ENCODE measurements at regions not wholly inside any gene's neighbourhood (a gene's known extent, or its start where the extent isn't known, plus 50 kb on each side); places are given as distances from the start of the nearest gene placed in this dataset.

DNA sequence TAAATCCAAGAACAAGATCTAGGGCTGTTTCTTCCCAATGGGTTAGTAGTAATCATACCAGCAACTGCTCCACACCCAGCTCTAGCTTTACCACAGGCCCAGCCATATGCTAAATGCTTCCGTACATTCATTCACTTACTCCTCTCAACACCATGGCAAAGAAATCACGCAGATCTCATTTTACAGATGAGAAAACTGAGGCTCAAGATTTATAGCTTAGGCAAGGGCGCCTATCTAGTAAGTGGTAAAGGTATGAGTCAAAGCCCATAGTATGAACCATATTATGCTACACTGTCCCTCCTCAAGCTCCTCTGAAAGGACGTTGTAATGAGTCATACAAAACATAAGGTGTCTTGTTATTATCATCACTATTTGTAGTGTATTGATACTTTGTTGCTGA is 82.2 kb downstream of the NIBAN1 start:
- no peak overlapping the region for H3K4me3 ChIP-seq
- DNase-seq (ENCODE audit: extremely low spot score), result no peak
- peaks cover 43 to 62% (median 55%) of the 10 kb centered on the region in 4 donors for H3K4me1 ChIP-seq
- intact Hi-C loops (cut with DNase I), result loop anchor here (5.0 kb wide), 1 partner anchor 80 kb away; the partner anchor contains the start of gene NIBAN1
- TF ChIP-seq EP300 (IDR thresholded peaks at IDR 0.05) (no peak), POLR2A (IDR thresholded peaks at IDR 0.05; ENCODE audit: low read depth) (no peak), POLR2AphosphoS5 (IDR thresholded peaks at IDR 0.05) (no peak)
- TF ChIP-seq, protein P1, sequence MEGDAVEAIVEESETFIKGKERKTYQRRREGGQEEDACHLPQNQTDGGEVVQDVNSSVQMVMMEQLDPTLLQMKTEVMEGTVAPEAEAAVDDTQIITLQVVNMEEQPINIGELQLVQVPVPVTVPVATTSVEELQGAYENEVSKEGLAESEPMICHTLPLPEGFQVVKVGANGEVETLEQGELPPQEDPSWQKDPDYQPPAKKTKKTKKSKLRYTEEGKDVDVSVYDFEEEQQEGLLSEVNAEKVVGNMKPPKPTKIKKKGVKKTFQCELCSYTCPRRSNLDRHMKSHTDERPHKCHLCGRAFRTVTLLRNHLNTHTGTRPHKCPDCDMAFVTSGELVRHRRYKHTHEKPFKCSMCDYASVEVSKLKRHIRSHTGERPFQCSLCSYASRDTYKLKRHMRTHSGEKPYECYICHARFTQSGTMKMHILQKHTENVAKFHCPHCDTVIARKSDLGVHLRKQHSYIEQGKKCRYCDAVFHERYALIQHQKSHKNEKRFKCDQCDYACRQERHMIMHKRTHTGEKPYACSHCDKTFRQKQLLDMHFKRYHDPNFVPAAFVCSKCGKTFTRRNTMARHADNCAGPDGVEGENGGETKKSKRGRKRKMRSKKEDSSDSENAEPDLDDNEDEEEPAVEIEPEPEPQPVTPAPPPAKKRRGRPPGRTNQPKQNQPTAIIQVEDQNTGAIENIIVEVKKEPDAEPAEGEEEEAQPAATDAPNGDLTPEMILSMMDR (IDR thresholded peaks at IDR 0.05), result no peak
- 88% methylated on average over 4 of the region's 4 CpGs for WGBS
- peaks cover 7 to 39% (median 10%) of the 10 kb centered on the region in 4 donors for H3K36me3 ChIP-seq
- H3K27me3 ChIP-seq, result no peaks in the 10 kb centered on the region
- peak overlapping the region; percentile 75 to 89 (median 80) for H3K27ac ChIP-seq (replicated peaks in 1 of 4)
- H3K9me3 ChIP-seq, result no peaks in the 10 kb centered on the region

DNA sequence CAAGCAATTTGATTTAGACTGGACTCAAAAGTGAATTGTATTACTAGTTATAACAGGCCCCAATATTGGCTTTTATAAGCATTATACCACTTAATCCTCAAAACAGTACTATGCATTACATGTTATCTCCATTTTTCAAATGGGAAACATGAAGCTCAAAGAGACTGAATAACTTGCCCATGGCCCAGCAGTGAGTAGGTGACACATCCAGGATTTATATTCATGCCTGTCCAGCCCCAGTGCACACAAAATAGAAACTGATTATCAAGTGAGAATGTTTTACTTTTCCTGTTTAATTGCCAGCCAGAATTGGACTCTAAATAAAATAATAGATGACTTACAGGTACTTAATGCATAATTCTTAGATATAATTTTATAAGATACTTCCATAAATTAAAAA is 82.9 kb downstream of the NIBAN1 start:
- peaks cover 49 to 68% (median 62%) of the 10 kb centered on the region in 4 donors for H3K4me1 ChIP-seq
- peak overlapping the region; percentile 75 to 89 (median 80) for H3K27ac ChIP-seq (replicated peaks in 1 of 4)
- H3K9me3 ChIP-seq, result no peaks in the 10 kb centered on the region
- intact Hi-C loops (cut with DNase I), result loop anchor here (5.0 kb wide), 1 partner anchor 81 kb away; the partner anchor contains the start of gene NIBAN1
- H3K4me3 ChIP-seq, result no peak overlapping the region
- TF ChIP-seq POLR2AphosphoS5 (IDR thresholded peaks at IDR 0.05), result no peak
- TF ChIP-seq, protein P1 (IDR thresholded peaks at IDR 0.05), result no peak
- TF ChIP-seq POLR2A (IDR thresholded peaks at IDR 0.05; ENCODE audit: low read depth), result no peak
- TF ChIP-seq EP300 (IDR thresholded peaks at IDR 0.05), result no peak
- peaks cover 4 to 33% (median 9%) of the 10 kb centered on the region in 4 donors for H3K36me3 ChIP-seq
- DNase-seq (ENCODE audit: extremely low spot score), result no peak
- no peaks in the 10 kb centered on the region for H3K27me3 ChIP-seq

DNA sequence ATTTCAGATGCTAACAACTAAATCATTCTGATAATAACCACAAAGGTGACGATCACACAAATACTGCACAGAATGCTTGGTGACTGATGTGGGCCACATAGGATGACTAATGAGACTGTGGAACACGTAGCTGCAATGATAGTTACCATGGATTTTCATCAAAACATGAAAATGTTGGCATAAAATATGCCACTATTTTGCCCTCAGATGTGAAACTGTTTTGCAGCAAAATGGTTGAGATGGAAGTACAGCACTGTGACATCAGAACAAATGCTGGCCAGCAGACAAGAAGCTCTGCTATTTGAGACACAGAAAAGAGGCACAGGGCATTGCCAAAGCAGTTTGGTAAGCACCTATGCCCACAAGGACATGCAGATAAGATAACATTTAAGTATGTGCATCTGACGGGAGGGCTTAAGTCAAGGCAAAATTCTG is 83.8 kb downstream of the NIBAN1 start:
- WGBS, result 34% methylated on average over 3 of the region's 3 CpGs
- Histone ChIP-seq H3K4me1 (peaks cover 56 to 74% (median 69%) of the 10 kb centered on the region in 4 donors), H3K27ac (replicated peaks in 1 of 4) (peak overlapping the region; percentile 75 to 89 (median 80)), H3K9me3 (no peaks in the 10 kb centered on the region), H3K4me3 (peak overlapping the region in 1 of 4 donors; percentile 14), H3K36me3 (peaks cover 4 to 33% (median 9%) of the 10 kb centered on the region in 4 donors), H3K27me3 (no peaks in the 10 kb centered on the region)
- DNase-seq (ENCODE audit: extremely low spot score), result no peak
- intact Hi-C loops (cut with DNase I), result loop anchor here (5.0 kb wide), 1 partner anchor 82 kb away; the partner anchor contains the start of gene NIBAN1
- TF ChIP-seq POLR2A (IDR thresholded peaks at IDR 0.05; ENCODE audit: low read depth) (no peak), POLR2AphosphoS5 (IDR thresholded peaks at IDR 0.05) (peak; percentile 51 to 55)

DNA sequence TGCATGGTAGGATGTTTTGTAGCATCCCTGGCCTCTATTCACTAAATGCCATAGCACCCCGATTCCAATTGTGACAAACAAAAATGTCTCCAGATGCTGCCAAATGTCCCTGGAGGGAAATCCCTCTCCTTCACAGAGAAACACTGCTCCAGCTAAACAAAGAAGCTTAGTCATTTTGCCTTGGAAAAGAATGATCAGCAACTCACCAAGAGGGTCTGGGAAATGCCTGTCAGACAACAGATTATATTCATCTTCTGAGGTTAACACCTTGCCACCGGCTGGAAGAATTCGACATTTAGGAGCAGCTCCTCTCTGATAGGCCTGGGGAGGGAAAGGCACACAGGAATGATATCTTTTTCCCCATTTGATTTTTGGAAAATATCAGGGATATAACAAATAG is 84.4 kb downstream of the NIBAN1 start:
- Histone ChIP-seq H3K27me3 (no peaks in the 10 kb centered on the region), H3K27ac (replicated peaks in 1 of 4) (peak overlapping the region; percentile 75 to 89 (median 80)), H3K4me1 (peaks cover 55 to 80% (median 71%) of the 10 kb centered on the region in 4 donors), H3K36me3 (peaks cover 4 to 30% (median 9%) of the 10 kb centered on the region in 4 donors), H3K4me3 (no peak overlapping the region), H3K9me3 (no peaks in the 10 kb centered on the region)
- DNase-seq (ENCODE audit: extremely low spot score), result no peak
- intact Hi-C loops (cut with DNase I), result loop anchor here (5.0 kb wide), 1 partner anchor 82 kb away; the partner anchor contains the start of gene NIBAN1
- 32% methylated on average over 3 of the region's 3 CpGs for WGBS
- no peak for TF ChIP-seq POLR2AphosphoS5 (IDR thresholded peaks at IDR 0.05)
- no peak for TF ChIP-seq POLR2A (IDR thresholded peaks at IDR 0.05; ENCODE audit: low read depth)
- no peak for TF ChIP-seq EP300 (IDR thresholded peaks at IDR 0.05)
- TF ChIP-seq, protein P1 (IDR thresholded peaks at IDR 0.05), result no peak

DNA sequence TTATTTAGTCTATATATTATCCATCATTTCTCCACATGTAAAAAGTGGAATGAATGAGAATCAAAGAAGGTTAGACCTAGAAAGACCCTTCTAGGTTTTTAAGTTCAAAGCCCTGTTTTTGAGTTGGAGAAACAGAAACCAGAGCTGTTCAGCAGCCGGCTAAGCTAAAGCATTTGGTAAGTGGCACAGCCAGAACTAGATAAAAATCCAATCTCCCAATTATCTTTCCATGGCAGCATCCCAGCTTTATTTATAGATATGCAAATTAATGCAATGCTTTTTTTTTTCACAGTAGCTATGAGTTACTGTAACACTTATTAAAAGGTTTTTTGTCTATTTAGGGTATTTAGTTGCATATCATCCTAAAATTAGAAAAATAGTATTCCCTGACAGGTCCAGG is 85.1 kb downstream of the NIBAN1 start:
- TF ChIP-seq POLR2A (IDR thresholded peaks at IDR 0.05; ENCODE audit: low read depth), result no peak
- TF ChIP-seq, protein P1 (IDR thresholded peaks at IDR 0.05), result no peak
- no peak for TF ChIP-seq POLR2AphosphoS5 (IDR thresholded peaks at IDR 0.05)
- no peak for TF ChIP-seq EP300 (IDR thresholded peaks at IDR 0.05)
- Histone ChIP-seq H3K36me3 (peaks cover 7 to 35% (median 13%) of the 10 kb centered on the region in 4 donors), H3K27ac (replicated peaks in 1 of 4) (peak overlapping the region; percentile 75 to 89 (median 80)), H3K9me3 (no peaks in the 10 kb centered on the region), H3K4me1 (peaks cover 55 to 86% (median 78%) of the 10 kb centered on the region in 4 donors), H3K27me3 (no peaks in the 10 kb centered on the region), H3K4me3 (no peak overlapping the region)
- no peak for DNase-seq (ENCODE audit: extremely low spot score)
- 29% methylated on average over 1 of the region's 1 CpG for WGBS
- intact Hi-C loops (cut with DNase I), result no loop called here

All from esophagus muscularis mucosa (tissue), 4 donors.